WTC11 (cell line): ENCODE measurements at regions not wholly inside any gene's neighbourhood (a gene's known extent, or its start where the extent isn't known, plus 50 kb on each side); places are given as distances from the start of the nearest gene placed in this dataset.

Source experiments
- CDX4 ChIP-seq: fragments of 250-450 bp; sonication (Bioruptor Pico); IDR thresholded peaks from 2 replicates; pipeline ENCODE4 v1.9.0; 2021; ENCODE audit warnings: moderate library complexity, mild to moderate bottlenecking, inconsistent platforms, borderline replicate concordance
- CREB1 ChIP-seq: sonication (generic); formaldehyde crosslinking; IDR thresholded peaks from 2 replicates; pipeline ENCODE4 v1.8.0; 2023; ENCODE audit warnings: mild to moderate bottlenecking, missing genetic modification reagents
- CREM ChIP-seq: sonication (generic); formaldehyde crosslinking; IDR thresholded peaks from 2 replicates; pipeline ENCODE4 v1.8.1; 2022; ENCODE audit warnings: mild to moderate bottlenecking, missing genetic modification reagents, moderate library complexity
- CTCF ChIP-seq: fragments of 200-600 bp; IDR thresholded peaks from 2 replicates; pipeline ENCODE4 v1.8.0; 2022; ENCODE audit warnings: antibody characterized with exemption
- ETV6 ChIP-seq: sonication (generic); formaldehyde crosslinking; IDR thresholded peaks from 2 replicates; pipeline ENCODE4 v1.8.1; 2022; ENCODE audit warnings: mild to moderate bottlenecking, missing genetic modification reagents
- FOXP4 ChIP-seq: sonication (generic); formaldehyde crosslinking; IDR thresholded peaks from 2 replicates; pipeline ENCODE4 v1.8.0; 2022; ENCODE audit warnings: mild to moderate bottlenecking, missing genetic modification reagents
- MAX ChIP-seq: sonication (generic); formaldehyde crosslinking; IDR thresholded peaks from 2 replicates; pipeline ENCODE4 v1.8.0; 2022; ENCODE audit warnings: mild to moderate bottlenecking, missing genetic modification reagents
- NR2C2 ChIP-seq: sonication (generic); formaldehyde crosslinking; IDR thresholded peaks from 2 replicates; pipeline ENCODE4 v1.8.0; 2022; ENCODE audit warnings: mild to moderate bottlenecking, missing genetic modification reagents
- SP1 ChIP-seq: sonication (generic); formaldehyde crosslinking; conservative IDR thresholded peaks from 2 replicates; pipeline ENCODE4 v1.8.1; 2022; ENCODE audit warnings: missing genetic modification reagents
- USF1 ChIP-seq: sonication (generic); formaldehyde crosslinking; IDR thresholded peaks from 2 replicates; pipeline ENCODE4 v1.8.0; 2022; ENCODE audit warnings: mild to moderate bottlenecking, missing genetic modification reagents
- ZMAT4 ChIP-seq: fragments of 250-450 bp; sonication (Bioruptor Pico); IDR thresholded peaks from 2 replicates; pipeline ENCODE4 v1.9.0; 2021; ENCODE audit warnings: mild to moderate bottlenecking
- ZNF121 ChIP-seq: sonication (generic); formaldehyde crosslinking; IDR thresholded peaks from 2 replicates; pipeline ENCODE4 v1.8.0; 2023; ENCODE audit warnings: missing genetic modification reagents
- ZNF423 ChIP-seq: fragments of 250-450 bp; sonication (Bioruptor Pico); IDR thresholded peaks from 2 replicates; pipeline ENCODE4 v2.1.2; 2022; ENCODE audit warnings: mild to moderate bottlenecking, moderate library complexity
- ZSCAN18 ChIP-seq: fragments of 250-450 bp; sonication (Bioruptor Pico); IDR thresholded peaks from 2 replicates; pipeline ENCODE4 v2.1.2; 2022; ENCODE audit warnings: mild to moderate bottlenecking, moderate library complexity

- TF ChIP-seq CTCF (no peak), FOXP4 (CRISPR knock-in tag) (no peak), ETV6 (CRISPR knock-in tag) (no peak), ZNF423 (no peak), MAX (no peak), CREB1 (CRISPR knock-in tag) (no peak), NR2C2 (no peak), ZNF121 (CRISPR knock-in tag) (no peak), CREM (CRISPR knock-in tag) (no peak), ZSCAN18 (no peak), USF1 (CRISPR knock-in tag) (no peak), ZMAT4 (CRISPR knock-in tag) (no peak), SP1 (CRISPR knock-in tag) (no peak), CDX4 (CRISPR knock-in tag) (no peak)
Observed at GRCh38 chr1:18049228-18049627, 58.4 kb upstream of the IGSF21 start.
